ENCODE measurements at regions not wholly inside any gene's neighbourhood (a gene's known extent, or its start where the extent isn't known, plus 50 kb on each side); places are given as distances from the start of the nearest gene placed in this dataset.
"Not testable (repeated sequence)": the region's sequence is repeated elsewhere in the genome, so short reads cannot be mapped to it uniquely, and the experiment has no call there.

- Mint-ChIP-seq H3K27ac (no peak overlapping the region), H3K27me3 (no peaks in the 10 kb centered on the region), H3K4me3 (no peak overlapping the region), H3K36me3 (no peaks in the 10 kb centered on the region), H3K4me1 (no peaks in the 10 kb centered on the region), H3K9me3 (peaks cover 0 to 3% (median 0%) of the 10 kb centered on the region in 3 donors)
These were observed 58.2 kb downstream of the RPRM start for GRCh38 chr2:153420394-153420793.

DNA sequence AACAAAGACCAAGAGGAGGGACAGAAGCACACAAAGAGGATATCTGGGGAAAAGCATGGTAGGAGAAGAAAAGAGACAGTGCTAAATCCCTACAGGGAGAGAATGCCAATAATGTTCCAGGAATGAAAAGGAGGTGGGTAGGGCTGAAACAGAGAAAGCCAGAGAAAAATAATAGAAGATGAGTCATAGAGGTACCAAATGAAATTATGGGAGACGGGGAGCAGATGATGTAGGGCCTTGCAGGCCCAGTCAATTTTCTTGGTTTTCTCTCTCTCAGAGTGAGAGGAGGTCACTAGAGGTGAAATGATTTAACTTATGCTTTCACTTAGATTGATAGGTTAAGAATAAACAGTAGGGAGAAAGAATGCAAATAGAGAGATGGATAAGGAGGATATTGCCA, 61.5 kb downstream of the RPRM start:
- Mint-ChIP-seq H3K4me1 (no peaks in the 10 kb centered on the region), H3K4me3 (no peak overlapping the region), H3K9me3 (peaks cover 0 to 6% (median 0%) of the 10 kb centered on the region in 3 donors), H3K36me3 (no peaks in the 10 kb centered on the region), H3K27ac (no peak overlapping the region), H3K27me3 (no peaks in the 10 kb centered on the region)

- no peak overlapping the region for H3K27ac Mint-ChIP-seq
- no peak overlapping the region for H3K4me3 Mint-ChIP-seq
- no peaks in the 10 kb centered on the region for H3K36me3 Mint-ChIP-seq
- H3K9me3 Mint-ChIP-seq = peaks cover 0 to 6% (median 0%) of the 10 kb centered on the region in 3 donors
- no peaks in the 10 kb centered on the region for H3K4me1 Mint-ChIP-seq
- H3K27me3 Mint-ChIP-seq = no peaks in the 10 kb centered on the region
These were observed 62.5 kb downstream of the RPRM start for GRCh38 chr2:153416071-153416470.

- Mint-ChIP-seq H3K27me3 (peaks cover 2% of the 10 kb centered on the region), H3K4me1 (no peaks in the 10 kb centered on the region), H3K27ac (no peak overlapping the region), H3K36me3 (no peaks in the 10 kb centered on the region), H3K4me3 (no peak overlapping the region), H3K9me3 (no peaks in the 10 kb centered on the region)
These were observed 69.7 kb downstream of the RPRM start for GRCh38 chr2:153408710-153409385.

GRCh38 chr2:153405196-153405595, 73.4 kb downstream of the RPRM start:
- no peak overlapping the region for H3K27ac Mint-ChIP-seq
- peaks cover 2% of the 10 kb centered on the region for H3K27me3 Mint-ChIP-seq
- no peaks in the 10 kb centered on the region for H3K9me3 Mint-ChIP-seq
- H3K36me3 Mint-ChIP-seq = no peaks in the 10 kb centered on the region
- H3K4me1 Mint-ChIP-seq = no peaks in the 10 kb centered on the region
- no peak overlapping the region for H3K4me3 Mint-ChIP-seq

DNA sequence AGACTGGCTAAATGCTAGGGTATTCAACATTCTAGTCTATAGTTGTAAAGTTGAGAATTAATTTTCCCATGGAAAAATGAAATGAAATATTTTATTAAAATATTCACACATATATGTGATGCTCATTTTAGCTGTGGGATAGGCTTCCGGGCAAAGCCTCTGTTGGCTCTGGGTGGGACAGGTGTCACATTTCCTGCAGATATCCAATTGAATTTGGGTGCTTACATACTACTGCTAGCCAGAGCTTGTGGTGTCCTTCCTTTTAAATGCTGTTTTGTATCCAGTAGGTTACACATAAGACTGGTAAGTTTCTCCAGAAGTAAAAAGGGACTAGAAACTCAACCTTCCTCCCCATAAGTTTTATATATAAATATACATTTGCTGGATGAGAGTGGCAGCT, 73.8 kb downstream of the RPRM start:
- peaks cover 2% of the 10 kb centered on the region for H3K27me3 Mint-ChIP-seq
- H3K9me3 Mint-ChIP-seq = no peaks in the 10 kb centered on the region
- H3K4me1 Mint-ChIP-seq = no peaks in the 10 kb centered on the region
- no peak overlapping the region for H3K4me3 Mint-ChIP-seq
- no peaks in the 10 kb centered on the region for H3K36me3 Mint-ChIP-seq
- no peak overlapping the region for H3K27ac Mint-ChIP-seq

GRCh38 chr2:153403940-153404339, 74.6 kb downstream of the RPRM start:
- Mint-ChIP-seq H3K27me3 (peaks cover 2% of the 10 kb centered on the region), H3K4me3 (no peak overlapping the region), H3K36me3 (no peaks in the 10 kb centered on the region), H3K4me1 (no peaks in the 10 kb centered on the region), H3K9me3 (no peaks in the 10 kb centered on the region), H3K27ac (no peak overlapping the region)

DNA sequence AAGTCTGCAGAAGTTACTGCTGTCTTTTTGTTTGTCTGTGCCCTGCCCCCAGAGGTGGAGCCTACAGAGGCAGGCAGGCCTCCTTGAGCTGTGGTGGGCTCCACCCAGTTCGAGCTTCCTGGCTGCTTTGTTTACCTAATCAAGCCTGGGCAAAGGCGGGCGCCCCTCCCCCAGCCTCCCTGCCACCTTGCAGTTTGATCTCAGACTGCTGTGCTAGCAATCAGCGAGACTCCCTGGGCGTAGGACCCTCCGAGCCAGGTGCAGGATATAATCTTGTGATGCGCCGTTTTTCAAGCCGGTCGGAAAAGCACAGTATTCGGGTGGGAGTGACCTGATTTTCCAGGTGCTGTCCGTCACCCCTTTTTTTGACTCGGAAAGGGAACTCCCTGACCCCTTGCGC, 75.2 kb downstream of the RPRM start:
- H3K4me1 Mint-ChIP-seq, H3K9me3 Mint-ChIP-seq, H3K36me3 Mint-ChIP-seq, H3K4me3 Mint-ChIP-seq, H3K27ac Mint-ChIP-seq, H3K27me3 Mint-ChIP-seq: not testable (repeated sequence)

DNA sequence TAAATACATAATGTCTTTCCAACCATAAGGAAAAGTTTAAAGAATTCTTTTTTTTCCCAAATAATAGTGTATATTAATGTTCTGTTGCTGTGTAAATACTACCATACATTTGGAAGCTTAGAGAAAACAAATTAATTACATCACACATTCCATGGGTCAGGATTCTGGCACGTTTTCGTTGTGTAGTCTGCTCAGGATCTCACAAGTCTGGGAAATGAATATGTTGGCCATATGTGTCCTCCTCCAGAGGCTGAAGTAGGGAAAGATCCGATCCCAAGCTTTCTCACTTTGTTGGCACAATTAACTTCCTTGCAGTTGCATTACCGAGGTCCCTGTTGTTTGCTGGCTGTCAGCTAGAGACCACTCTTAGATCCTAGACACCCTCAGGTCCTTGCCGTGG, 83.9 kb downstream of the RPRM start:
- no peaks in the 10 kb centered on the region for H3K4me1 Mint-ChIP-seq
- no peak overlapping the region for H3K27ac Mint-ChIP-seq
- no peaks in the 10 kb centered on the region for H3K36me3 Mint-ChIP-seq
- no peaks in the 10 kb centered on the region for H3K27me3 Mint-ChIP-seq
- H3K9me3 Mint-ChIP-seq = peaks cover 0 to 5% (median 0%) of the 10 kb centered on the region in 3 donors
- H3K4me3 Mint-ChIP-seq = no peak overlapping the region

- Mint-ChIP-seq H3K27me3 (no peaks in the 10 kb centered on the region), H3K36me3 (no peaks in the 10 kb centered on the region), H3K9me3 (peaks cover 0 to 5% (median 0%) of the 10 kb centered on the region in 3 donors), H3K4me3 (no peak overlapping the region), H3K27ac (no peak overlapping the region), H3K4me1 (no peaks in the 10 kb centered on the region)
These were observed 84.3 kb downstream of the RPRM start for GRCh38 chr2:153394247-153394646.

DNA sequence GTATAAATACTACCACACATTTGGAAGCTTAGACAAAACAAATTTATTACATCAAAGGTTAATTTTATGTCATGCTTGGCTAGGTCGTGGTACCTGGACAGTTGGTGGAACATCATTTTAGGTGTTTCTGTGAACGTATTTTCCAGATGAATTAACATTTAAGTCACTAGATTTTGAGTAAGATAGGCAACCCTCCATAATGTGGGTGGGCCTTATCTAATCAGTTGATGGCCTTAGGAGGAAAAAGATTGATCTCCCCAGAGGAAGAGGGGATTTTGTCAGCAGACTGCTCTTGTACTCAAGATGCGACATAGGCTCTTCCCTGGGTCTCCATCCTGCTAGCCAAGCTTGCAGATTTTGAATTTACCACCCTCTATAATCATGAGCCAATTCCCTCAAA, 85.0 kb downstream of the RPRM start:
- Mint-ChIP-seq H3K9me3 (peaks cover 0 to 5% (median 0%) of the 10 kb centered on the region in 3 donors), H3K27ac (no peak overlapping the region), H3K36me3 (no peaks in the 10 kb centered on the region), H3K4me3 (no peak overlapping the region), H3K27me3 (no peaks in the 10 kb centered on the region), H3K4me1 (no peaks in the 10 kb centered on the region)

DNA sequence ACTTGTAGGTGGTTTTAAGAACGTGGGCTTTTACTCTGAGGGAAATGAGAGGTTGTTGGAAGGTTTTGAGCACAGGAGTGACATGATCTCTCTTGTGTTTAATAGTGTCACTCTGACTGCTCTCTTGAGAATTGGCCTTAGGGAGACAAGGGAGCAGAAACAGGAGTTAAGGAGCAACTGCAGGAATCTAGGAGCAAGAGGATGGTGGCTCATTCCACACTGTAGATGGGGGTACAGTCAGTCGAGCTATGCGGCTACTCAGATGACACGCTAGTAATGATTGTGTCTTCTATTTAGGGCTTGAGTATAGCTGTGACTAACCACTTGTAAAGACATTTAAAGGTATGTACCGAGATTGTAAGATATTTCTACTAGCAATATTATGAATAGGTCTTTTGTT, 87.4 kb downstream of the RPRM start:
- no peak overlapping the region for H3K4me3 Mint-ChIP-seq
- no peaks in the 10 kb centered on the region for H3K4me1 Mint-ChIP-seq
- H3K9me3 Mint-ChIP-seq = peaks cover 0 to 6% (median 3%) of the 10 kb centered on the region in 3 donors
- no peak overlapping the region for H3K27ac Mint-ChIP-seq
- no peaks in the 10 kb centered on the region for H3K27me3 Mint-ChIP-seq
- no peaks in the 10 kb centered on the region for H3K36me3 Mint-ChIP-seq

- Mint-ChIP-seq H3K4me1 (no peaks in the 10 kb centered on the region), H3K36me3 (no peaks in the 10 kb centered on the region), H3K4me3 (no peak overlapping the region), H3K27me3 (no peaks in the 10 kb centered on the region), H3K27ac (no peak overlapping the region), H3K9me3 (peaks cover 5 to 7% (median 6%) of the 10 kb centered on the region in 3 donors)
These were observed 90.3 kb downstream of the RPRM start for GRCh38 chr2:153388246-153388645.

DNA sequence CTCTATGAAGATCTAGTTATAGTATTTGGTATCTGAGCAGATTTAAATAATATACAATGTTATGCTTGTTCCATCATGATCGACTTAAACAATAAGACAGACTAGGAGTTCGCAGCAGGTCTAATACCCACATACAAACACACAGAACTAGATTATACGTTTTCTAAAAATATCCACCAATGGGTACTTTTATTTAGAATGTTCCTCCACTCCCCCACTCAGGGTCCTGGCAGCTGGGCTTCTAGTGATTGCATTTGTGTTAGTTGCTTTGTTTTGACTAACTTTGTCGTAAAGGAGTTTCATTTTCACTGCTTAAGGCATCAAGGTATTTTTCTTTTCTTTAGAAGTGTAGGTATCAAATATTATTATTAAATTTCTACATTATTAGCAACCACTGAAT, 91.4 kb downstream of the RPRM start:
- H3K27ac Mint-ChIP-seq = no peak overlapping the region
- no peak overlapping the region for H3K4me3 Mint-ChIP-seq
- H3K27me3 Mint-ChIP-seq = no peaks in the 10 kb centered on the region
- no peaks in the 10 kb centered on the region for H3K36me3 Mint-ChIP-seq
- peaks cover 6 to 8% (median 8%) of the 10 kb centered on the region in 3 donors for H3K9me3 Mint-ChIP-seq
- H3K4me1 Mint-ChIP-seq = no peaks in the 10 kb centered on the region

- H3K4me3 Mint-ChIP-seq = no peak overlapping the region
- peaks cover 6 to 9% (median 8%) of the 10 kb centered on the region in 3 donors for H3K9me3 Mint-ChIP-seq
- no peaks in the 10 kb centered on the region for H3K4me1 Mint-ChIP-seq
- H3K27ac Mint-ChIP-seq = no peak overlapping the region
- H3K36me3 Mint-ChIP-seq = no peaks in the 10 kb centered on the region
- no peaks in the 10 kb centered on the region for H3K27me3 Mint-ChIP-seq
These were observed 92.1 kb downstream of the RPRM start for GRCh38 chr2:153386481-153386897.

DNA sequence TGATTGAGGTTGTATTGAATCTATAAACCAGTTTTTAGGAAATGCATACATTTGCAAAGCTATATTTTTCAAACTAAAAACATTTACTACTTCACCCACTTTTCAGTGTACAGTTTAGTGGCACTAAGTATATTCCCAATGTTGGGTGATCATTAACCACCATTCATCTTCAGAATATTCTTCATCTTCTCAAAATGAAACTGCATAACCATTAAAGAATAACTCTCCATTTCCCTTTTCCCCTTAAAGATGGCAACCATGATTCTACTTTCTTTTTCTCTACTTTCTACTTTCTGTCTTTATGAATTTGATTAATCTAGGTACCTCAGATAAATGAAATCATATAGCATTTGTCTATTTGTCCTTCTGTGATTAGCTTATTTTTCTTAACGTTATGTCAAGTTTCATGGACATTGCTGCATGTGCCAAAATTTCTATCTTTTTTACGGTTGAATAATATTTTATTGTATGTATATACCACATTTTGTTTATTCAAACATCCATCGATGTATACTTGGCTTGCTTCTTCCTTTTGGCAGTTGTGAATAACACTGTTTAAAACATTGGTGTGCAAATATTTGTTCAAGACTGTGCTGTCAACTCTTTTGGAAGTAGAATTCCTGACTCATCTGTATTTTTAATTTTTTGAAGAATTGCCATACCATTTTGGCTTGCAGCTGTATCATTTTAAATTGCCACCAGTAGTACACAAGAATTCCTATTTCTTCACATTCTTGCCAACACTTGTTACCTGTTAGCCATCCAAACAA, 104.9 kb downstream of the RPRM start:
- H3K4me3 Mint-ChIP-seq = no peak overlapping the region
- H3K27ac Mint-ChIP-seq = no peak overlapping the region
- H3K36me3 Mint-ChIP-seq = no peaks in the 10 kb centered on the region
- no peaks in the 10 kb centered on the region for H3K27me3 Mint-ChIP-seq
- H3K4me1 Mint-ChIP-seq = no peaks in the 10 kb centered on the region
- no peaks in the 10 kb centered on the region for H3K9me3 Mint-ChIP-seq
